ENCODE measurements at regions not wholly inside any gene's neighbourhood (a gene's known extent, or its start where the extent isn't known, plus 50 kb on each side); places are given as distances from the start of the nearest gene placed in this dataset.

DNA sequence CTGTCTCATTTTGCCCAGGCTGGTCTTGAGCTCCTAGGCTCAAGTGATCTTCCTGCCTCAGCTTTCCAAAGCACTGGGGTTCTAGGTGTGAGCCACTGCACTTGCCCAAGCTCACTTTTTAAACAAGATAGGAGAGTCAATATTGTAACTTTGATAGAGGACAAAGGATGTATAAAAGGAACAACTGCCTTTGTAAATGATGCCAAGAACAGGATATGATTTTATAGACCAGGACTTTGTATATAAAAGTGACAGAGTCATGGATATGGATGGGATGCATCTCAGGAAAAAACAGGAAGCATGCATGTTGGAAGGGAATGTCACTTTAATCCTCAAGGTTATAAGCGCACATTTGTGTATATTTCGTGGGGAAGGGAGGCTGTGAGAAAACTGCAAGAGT lies 338.4 kb downstream of the PRL start:
- DNase-seq (ENCODE audit: low read depth, low spot score) (no peak), FAIRE-seq (no peak)
- Histone ChIP-seq H3K36me3 (ENCODE audit: control insufficient read depth in 2 of 2, extremely low read depth in 1 of 2, insufficient read depth in 2 of 2, low read length in 2 of 2) (no peaks in the 10 kb centered on the region), H3K9me1 (ENCODE audit: control insufficient read depth, extremely low read depth, insufficient read depth, low read length) (no peaks in the 10 kb centered on the region), H3K4me3 (ENCODE audit: control insufficient read depth in 2 of 3, extremely low read depth in 1 of 3, insufficient read depth in 2 of 3, low read depth in 1 of 3, low read length in 3 of 3) (no peak overlapping the region), H2AFZ (ENCODE audit: control insufficient read depth, low read length) (no peak overlapping the region), H3K79me2 (ENCODE audit: control insufficient read depth, insufficient read depth, low read length) (no peaks in the 10 kb centered on the region), H3K4me1 (ENCODE audit: control insufficient read depth, extremely low read depth, insufficient read depth, low read length) (peaks cover 4% of the 10 kb centered on the region), H3K27ac (ENCODE audit: control insufficient read depth, insufficient read depth, low read length) (no peak overlapping the region), H4K20me1 (ENCODE audit: control insufficient read depth, extremely low read depth, insufficient read depth, low read length) (no peaks in the 10 kb centered on the region), H3K9me3 (ENCODE audit: control insufficient read depth, low read depth, low read length) (no peaks in the 10 kb centered on the region), H3K4me2 (ENCODE audit: control insufficient read depth, extremely low read depth, insufficient read depth, low read depth, low read length) (no peak overlapping the region), H3K27me3 (ENCODE audit: control insufficient read depth, extremely low read depth, insufficient read depth, low read length) (no peaks in the 10 kb centered on the region), H3K9ac (ENCODE audit: control insufficient read depth, extremely low read depth, insufficient read depth, low read length) (no peak overlapping the region)
- TF ChIP-seq EZH2 (IDR thresholded peaks at IDR 0.05; ENCODE audit: low read length): no peak
- TF ChIP-seq, protein P1, sequence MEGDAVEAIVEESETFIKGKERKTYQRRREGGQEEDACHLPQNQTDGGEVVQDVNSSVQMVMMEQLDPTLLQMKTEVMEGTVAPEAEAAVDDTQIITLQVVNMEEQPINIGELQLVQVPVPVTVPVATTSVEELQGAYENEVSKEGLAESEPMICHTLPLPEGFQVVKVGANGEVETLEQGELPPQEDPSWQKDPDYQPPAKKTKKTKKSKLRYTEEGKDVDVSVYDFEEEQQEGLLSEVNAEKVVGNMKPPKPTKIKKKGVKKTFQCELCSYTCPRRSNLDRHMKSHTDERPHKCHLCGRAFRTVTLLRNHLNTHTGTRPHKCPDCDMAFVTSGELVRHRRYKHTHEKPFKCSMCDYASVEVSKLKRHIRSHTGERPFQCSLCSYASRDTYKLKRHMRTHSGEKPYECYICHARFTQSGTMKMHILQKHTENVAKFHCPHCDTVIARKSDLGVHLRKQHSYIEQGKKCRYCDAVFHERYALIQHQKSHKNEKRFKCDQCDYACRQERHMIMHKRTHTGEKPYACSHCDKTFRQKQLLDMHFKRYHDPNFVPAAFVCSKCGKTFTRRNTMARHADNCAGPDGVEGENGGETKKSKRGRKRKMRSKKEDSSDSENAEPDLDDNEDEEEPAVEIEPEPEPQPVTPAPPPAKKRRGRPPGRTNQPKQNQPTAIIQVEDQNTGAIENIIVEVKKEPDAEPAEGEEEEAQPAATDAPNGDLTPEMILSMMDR (optimal IDR thresholded peaks at IDR 0.05 in 1 of 3, IDR thresholded peaks at IDR 0.05 in 1 of 3, conservative IDR thresholded peaks at IDR 0.05 in 1 of 3; ENCODE audit: extremely low read depth in 1 of 3, insufficient read depth in 2 of 3, low read length in 3 of 3): no peak
- dilution Hi-C loops (cut with MboI; ENCODE audit: extremely low pct_ligation_motif_present, low sequenced_read_pairs): no loop called here

DNA sequence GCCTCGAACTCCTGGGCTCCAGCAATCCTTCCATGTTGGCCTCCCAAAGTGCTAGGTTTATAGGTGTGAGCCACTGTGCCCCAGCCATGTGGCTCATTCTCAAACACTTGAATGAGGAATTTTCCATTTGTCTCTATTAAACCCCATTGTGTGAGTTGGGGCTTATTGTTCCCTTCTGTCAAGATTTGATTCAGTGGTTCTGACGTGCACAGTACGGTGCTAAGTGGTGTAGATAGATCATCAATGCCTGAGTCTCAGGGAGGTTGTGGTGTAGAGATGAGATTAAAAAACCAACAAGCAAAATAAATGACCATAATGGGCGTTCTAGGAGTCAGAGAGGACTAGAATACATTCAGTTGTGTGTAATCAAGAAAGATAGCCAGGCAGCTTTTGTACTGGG lies 335.6 kb downstream of the PRL start:
- Histone ChIP-seq H3K9ac (ENCODE audit: control insufficient read depth, extremely low read depth, insufficient read depth, low read length) (no peak overlapping the region), H2AFZ (ENCODE audit: control insufficient read depth, low read length) (no peak overlapping the region), H3K4me3 (ENCODE audit: control insufficient read depth in 2 of 3, extremely low read depth in 1 of 3, insufficient read depth in 2 of 3, low read depth in 1 of 3, low read length in 3 of 3) (no peak overlapping the region), H4K20me1 (ENCODE audit: control insufficient read depth, extremely low read depth, insufficient read depth, low read length) (no peaks in the 10 kb centered on the region), H3K4me2 (ENCODE audit: control insufficient read depth, extremely low read depth, insufficient read depth, low read depth, low read length) (no peak overlapping the region), H3K79me2 (ENCODE audit: control insufficient read depth, insufficient read depth, low read length) (no peaks in the 10 kb centered on the region), H3K27ac (ENCODE audit: control insufficient read depth, insufficient read depth, low read length) (no peak overlapping the region), H3K27me3 (ENCODE audit: control insufficient read depth, extremely low read depth, insufficient read depth, low read length) (no peaks in the 10 kb centered on the region), H3K9me1 (ENCODE audit: control insufficient read depth, extremely low read depth, insufficient read depth, low read length) (no peaks in the 10 kb centered on the region), H3K4me1 (ENCODE audit: control insufficient read depth, extremely low read depth, insufficient read depth, low read length) (no peaks in the 10 kb centered on the region), H3K9me3 (ENCODE audit: control insufficient read depth, low read depth, low read length) (no peaks in the 10 kb centered on the region), H3K36me3 (ENCODE audit: control insufficient read depth in 2 of 2, extremely low read depth in 1 of 2, insufficient read depth in 2 of 2, low read length in 2 of 2) (no peaks in the 10 kb centered on the region)
- dilution Hi-C loops (cut with MboI; ENCODE audit: extremely low pct_ligation_motif_present, low sequenced_read_pairs): no loop called here
- no peak for FAIRE-seq
- no peak for DNase-seq (ENCODE audit: low read depth, low spot score)
- TF ChIP-seq, protein P1 (optimal IDR thresholded peaks at IDR 0.05 in 1 of 3, IDR thresholded peaks at IDR 0.05 in 1 of 3, conservative IDR thresholded peaks at IDR 0.05 in 1 of 3; ENCODE audit: extremely low read depth in 1 of 3, insufficient read depth in 2 of 3, low read length in 3 of 3): no peak
- TF ChIP-seq EZH2 (IDR thresholded peaks at IDR 0.05; ENCODE audit: low read length): no peak

All from keratinocyte (primary cell).